GM12878 (cell line): ENCODE measurements at regions not wholly inside any gene's neighbourhood (a gene's known extent, or its start where the extent isn't known, plus 50 kb on each side); places are given as distances from the start of the nearest gene placed in this dataset.

Source experiments
- ATAC-seq: fragments of 200-7000 bp; cut with Tn5 transposase; 3 replicates; pipeline ENCODE4 v1.9.1; 2020; ENCODE audit warnings: mild to moderate bottlenecking, moderate library complexity
- BruUV-seq: library from RNA; stranded (reverse); fragments of 400-500 nt; replicated peaks from 2 replicates; lab custom pipeline; 2021; lab: Mats Ljungman, UMichigan
- CTCF ChIA-PET: fragments of 300-600 bp; sonication (Branson Sonifier 250); formaldehyde crosslinking; extraction: SDS; loops from one replicate; lab custom pipeline; 2021; ENCODE audit warnings: inconsistent platforms; lab: Yijun Ruan, JAX
- POLR2A ChIA-PET: fragments of 350-600 bp; formaldehyde crosslinking; extraction: SDS; loops from one replicate; lab custom pipeline; 2021; ENCODE audit warnings: inconsistent platforms; lab: Charles Lee
- RAD21 ChIA-PET: fragments of 300-600 bp; sonication (Branson Sonifier 250); formaldehyde crosslinking; loops from one replicate; lab custom pipeline; 2023; ENCODE audit warnings: antibody characterized with exemption; ENCODE audit not compliant: unreplicated experiment; lab: Charles Lee
- SMC1A ChIA-PET: fragments of 300-600 bp; sonication (Branson Sonifier 250); formaldehyde crosslinking; loops from one replicate; lab custom pipeline; 2023; ENCODE audit not compliant: unreplicated experiment, uncharacterized antibody; lab: Charles Lee
- DNase-seq: peaks from one replicate; pipeline ENCODE4 v3.0.0-alpha.2; 2011; ENCODE audit warnings: low read depth, low spot score
- FAIRE-seq: peaks from 3 replicates; lab custom pipeline; 2011; peaks lifted over from hg19 to GRCh38; lab: Jason Lieb, UNC
- H2AFZ ChIP-seq: 2 replicates; pipeline ENCODE4 v1.6.0; 2011; ENCODE audit warnings: low read depth, low read length, control low read depth; ENCODE audit not compliant: control insufficient read depth
- H3K27ac ChIP-seq: 2 replicates; pipeline ENCODE4 v1.5.1; 2011; ENCODE audit warnings: control low read depth; ENCODE audit not compliant: control insufficient read depth, insufficient read depth
- H3K27me3 ChIP-seq, 2 experiments: replicated peaks in 1 of 2; 2 replicates each; pipeline versions ENCODE4 v1.6.0 to v1.6.1; 2011; ENCODE audit warnings: low read length in 1 of 2; ENCODE audit not compliant: control insufficient read depth in 2 of 2, insufficient read depth in 2 of 2
- H3K36me3 ChIP-seq, 2 experiments: 2 replicates each; pipeline ENCODE4 v1.5.1; 2011; ENCODE audit warnings: low read length in 1 of 2; ENCODE audit not compliant: control insufficient read depth in 2 of 2, insufficient read depth in 2 of 2
- H3K4me1 ChIP-seq: 2 replicates; pipeline ENCODE4 v1.6.1; 2011; ENCODE audit warnings: mild to moderate bottlenecking, low read length, moderate library complexity, mixed read lengths; ENCODE audit not compliant: control insufficient read depth, insufficient read depth
- H3K4me2 ChIP-seq: 2 replicates; pipeline ENCODE4 v1.6.0; 2011; ENCODE audit warnings: control low read depth; ENCODE audit not compliant: control insufficient read depth, insufficient read depth
- H3K4me3 ChIP-seq: fragments of 200-600 bp; sonication (generic); 2 replicates; pipeline ENCODE4 v1.5.1; 2016
- H3K79me2 ChIP-seq: 2 replicates; pipeline ENCODE4 v1.6.0; 2011; ENCODE audit warnings: low read length; ENCODE audit not compliant: control insufficient read depth, insufficient read depth
- H3K9ac ChIP-seq: 2 replicates; pipeline ENCODE4 v1.8.0; 2011; ENCODE audit warnings: low read length, control low read depth, mixed read lengths; ENCODE audit not compliant: control insufficient read depth, insufficient read depth
- H3K9me3 ChIP-seq: replicated peaks from 3 replicates; pipeline ENCODE4 v1.5.1; 2011; ENCODE audit warnings: mild to moderate bottlenecking, low read length; ENCODE audit not compliant: control insufficient read depth, insufficient read depth
- H4K20me1 ChIP-seq: 2 replicates; pipeline ENCODE4 v1.6.0; 2011; ENCODE audit not compliant: control insufficient read depth, insufficient read depth
- CHD4 ChIP-seq: fragments of 200-600 bp; sonication (generic); IDR thresholded peaks from 2 replicates; pipeline ENCODE4 v1.6.1; 2016; ENCODE audit warnings: mild to moderate bottlenecking
- HDGF ChIP-seq: fragments of 450-650 bp; IDR thresholded peaks from 2 replicates; pipeline ENCODE4 v1.6.1; 2016; ENCODE audit warnings: antibody characterized with exemption
- HSF1 ChIP-seq: fragments of 150-350 bp; IDR thresholded peaks from 2 replicates; pipeline ENCODE4 v1.6.1; 2014; ENCODE audit warnings: mild to moderate bottlenecking, low read depth, low read length
- KAT2A ChIP-seq: conservative IDR thresholded peaks from 2 replicates; pipeline ENCODE4 v1.6.1; 2011; ENCODE audit warnings: low read depth, low read length; ENCODE audit not compliant: control insufficient read depth
- MAX ChIP-seq: IDR thresholded peaks from 2 replicates; pipeline ENCODE4 v1.6.1; 2012; ENCODE audit warnings: low read depth, low read length, improper control_type of control experiment
- MYC ChIP-seq: IDR thresholded peaks from 2 replicates; pipeline ENCODE4 v1.6.1; 2011; ENCODE audit warnings: mild to moderate bottlenecking, low read length, moderate library complexity, inconsistent platforms; ENCODE audit not compliant: insufficient read depth, insufficient replicate concordance, insufficient read length, severe bottlenecking
- NFXL1 ChIP-seq: fragments of 450-650 bp; IDR thresholded peaks from 2 replicates; pipeline ENCODE4 v1.6.1; 2017; ENCODE audit warnings: antibody characterized with exemption, mild to moderate bottlenecking, borderline replicate concordance
- RB1 ChIP-seq: fragments of 450-650 bp; formaldehyde crosslinking; IDR thresholded peaks from 2 replicates; pipeline ENCODE4 v1.6.1; 2017; ENCODE audit warnings: mild to moderate bottlenecking, borderline replicate concordance
- ZBTB11 ChIP-seq: fragments of 450-650 bp; formaldehyde crosslinking; IDR thresholded peaks from 2 replicates; pipeline ENCODE4 v1.5.0; 2022; ENCODE audit warnings: mild to moderate bottlenecking, missing genetic modification characterization
- ZBTB40 ChIP-seq: fragments of 450-650 bp; IDR thresholded peaks from 2 replicates; pipeline ENCODE4 v1.6.1; 2016; ENCODE audit warnings: mild to moderate bottlenecking, moderate library complexity, borderline replicate concordance
- ZSCAN29 ChIP-seq: fragments of 450-650 bp; IDR thresholded peaks from 2 replicates; pipeline ENCODE4 v1.6.1; 2017; ENCODE audit warnings: mild to moderate bottlenecking, moderate library complexity
- WGBS: methylation state at CpG from one replicate; pipeline ENCODE4 v1.1.6; 2016; ENCODE audit warnings: low lambda C conversion rate; ENCODE audit not compliant: insufficient replicate concordance, insufficient coverage; ENCODE audit errors: missing lambda C conversion rate; 5-methylcytosine and 5-hydroxymethylcytosine counted together
- in situ Hi-C: fragments of 300-500 bp; cut with MboI; formaldehyde crosslinking; loops from 9 replicates; pipeline ENCODE4 v1.14.3; 2018; ENCODE audit warnings: mixed read lengths
- intact Hi-C: fragments of 100-400 bp; cut with micrococcal nuclease; formaldehyde crosslinking; loops from one replicate; pipeline ENCODE4 v1.14.2; 2022; ENCODE audit not compliant: unreplicated experiment

GRCh38 chr9:71183251-71183650 lies 61.8 kb upstream of the TRPM3 start (continued):
- TF ChIP-seq MYC: no peak

- DNase-seq: no peak
- no peak for ATAC-seq
- Histone ChIP-seq H3K4me2 (no peak overlapping the region), H3K27ac (no peak overlapping the region), H2AFZ (no peak overlapping the region), H3K9me3 (no peaks in the 10 kb centered on the region), H3K9ac (no peak overlapping the region), H3K79me2 (no peaks in the 10 kb centered on the region), H3K4me3 (no peak overlapping the region), H3K4me1 (no peaks in the 10 kb centered on the region), H3K36me3 (no peaks in the 10 kb centered on the region), H3K27me3 (no peaks in the 10 kb centered on the region), H4K20me1 (no peaks in the 10 kb centered on the region)
- BruUV-seq: no TSS peak
- ChIA-PET POLR2A (no interaction called here), SMC1A (no interaction called here), RAD21 (no interaction called here), CTCF (no interaction called here)
- intact Hi-C loops (no loop called here), in situ Hi-C loops (no loop called here)
- WGBS: 12% methylated on average over 3 of the region's 3 CpGs
- FAIRE-seq: no peak
- TF ChIP-seq ZBTB40 (no peak), ZSCAN29 (no peak), KAT2A (no peak), ZBTB11 (CRISPR knock-in tag) (no peak), HSF1 (no peak), RB1 (no peak), HDGF (no peak), MAX (no peak), NFXL1 (no peak), CHD4 (no peak)
Measured at GRCh38 chr9:71179183-71179582, 57.8 kb upstream of the TRPM3 start.
